Astrocyte (in vitro differentiated cells and primary cell): ENCODE measurements at regions not wholly inside any gene's neighbourhood (a gene's known extent, or its start where the extent isn't known, plus 50 kb on each side); places are given as distances from the start of the nearest gene placed in this dataset.

ENCODE experiments used
- DNase-seq: peaks from one replicate; pipeline ENCODE4 v3.0.0-alpha.2; 2010; ENCODE audit warnings: low read depth
- FAIRE-seq: peaks from 2 replicates; lab custom pipeline; 2011; peaks lifted over from hg19 to GRCh38; lab: Jason Lieb, UNC
- H2AFZ ChIP-seq: 2 replicates; pipeline ENCODE4 v1.6.0; 2012; ENCODE audit warnings: low read depth, low read length, inconsistent platforms
- H3K27ac ChIP-seq: 2 replicates; pipeline ENCODE4 v1.5.1; 2011; ENCODE audit warnings: low read depth, low read length, inconsistent platforms
- H3K27me3 ChIP-seq: 2 replicates; pipeline ENCODE4 v1.6.0; 2011; ENCODE audit warnings: low read length, inconsistent platforms; ENCODE audit not compliant: insufficient read depth
- H3K36me3 ChIP-seq: 2 replicates; pipeline ENCODE4 v1.5.1; 2011; ENCODE audit warnings: low read length, inconsistent platforms; ENCODE audit not compliant: insufficient read depth
- H3K4me1 ChIP-seq: 2 replicates; pipeline ENCODE4 v1.5.1; 2011; ENCODE audit warnings: low read length, inconsistent platforms; ENCODE audit not compliant: insufficient read depth
- H3K4me2 ChIP-seq: 2 replicates; pipeline ENCODE4 v1.6.0; 2012; ENCODE audit warnings: low read length, inconsistent platforms
- H3K4me3 ChIP-seq: 2 replicates; pipeline ENCODE4 v1.5.1; 2011; ENCODE audit warnings: low read depth, mild to moderate bottlenecking, low read length, inconsistent platforms; ENCODE audit not compliant: insufficient read depth
- H3K79me2 ChIP-seq: 2 replicates; pipeline ENCODE4 v1.6.0; 2012; ENCODE audit warnings: mild to moderate bottlenecking, low read length, inconsistent platforms; ENCODE audit not compliant: insufficient read depth
- H3K9ac ChIP-seq: 2 replicates; pipeline ENCODE4 v1.6.0; 2012; ENCODE audit warnings: mild to moderate bottlenecking, low read length, inconsistent platforms
- H3K9me3 ChIP-seq: 2 replicates; pipeline ENCODE4 v1.5.1; 2012; ENCODE audit warnings: low read depth, mild to moderate bottlenecking, low read length, inconsistent platforms; ENCODE audit not compliant: insufficient read depth
- H4K20me1 ChIP-seq: 2 replicates; pipeline ENCODE4 v1.6.0; 2012; ENCODE audit warnings: low read length, inconsistent platforms; ENCODE audit not compliant: insufficient read depth
- H3K27ac Mint-ChIP-seq: one replicate; pipeline ENCODE4 v1.8.0; 2021; ENCODE audit warnings: mild to moderate bottlenecking, mixed read lengths; ENCODE audit not compliant: unreplicated experiment
- H3K27me3 Mint-ChIP-seq: one replicate; pipeline ENCODE4 v1.8.0; 2021; ENCODE audit warnings: low read depth, mixed read lengths; ENCODE audit not compliant: unreplicated experiment
- H3K36me3 Mint-ChIP-seq: one replicate; pipeline ENCODE4 v1.8.0; 2021; ENCODE audit warnings: low read depth, mixed read lengths; ENCODE audit not compliant: unreplicated experiment
- H3K4me1 Mint-ChIP-seq: one replicate; pipeline ENCODE4 v1.8.0; 2021; ENCODE audit warnings: low read depth, mixed read lengths; ENCODE audit not compliant: unreplicated experiment
- H3K4me3 Mint-ChIP-seq: one replicate; pipeline ENCODE4 v1.8.0; 2021; ENCODE audit warnings: mild to moderate bottlenecking, moderate library complexity, mixed read lengths; ENCODE audit not compliant: unreplicated experiment
- H3K9me3 Mint-ChIP-seq: one replicate; pipeline ENCODE4 v1.8.0; 2021; ENCODE audit warnings: mild to moderate bottlenecking, mixed read lengths; ENCODE audit not compliant: unreplicated experiment
- EZH2 ChIP-seq: IDR thresholded peaks from 2 replicates; pipeline ENCODE4 v1.6.1; 2012; ENCODE audit warnings: mild to moderate bottlenecking, low read length, inconsistent platforms; ENCODE audit not compliant: insufficient read depth
- TF ChIP-seq, protein P1 (sequence below): IDR thresholded peaks from 2 replicates; pipeline ENCODE4 v1.5.1; 2011; ENCODE audit warnings: low read depth, mild to moderate bottlenecking, inconsistent platforms, low read length, moderate library complexity; ENCODE audit not compliant: insufficient read depth

DNA sequence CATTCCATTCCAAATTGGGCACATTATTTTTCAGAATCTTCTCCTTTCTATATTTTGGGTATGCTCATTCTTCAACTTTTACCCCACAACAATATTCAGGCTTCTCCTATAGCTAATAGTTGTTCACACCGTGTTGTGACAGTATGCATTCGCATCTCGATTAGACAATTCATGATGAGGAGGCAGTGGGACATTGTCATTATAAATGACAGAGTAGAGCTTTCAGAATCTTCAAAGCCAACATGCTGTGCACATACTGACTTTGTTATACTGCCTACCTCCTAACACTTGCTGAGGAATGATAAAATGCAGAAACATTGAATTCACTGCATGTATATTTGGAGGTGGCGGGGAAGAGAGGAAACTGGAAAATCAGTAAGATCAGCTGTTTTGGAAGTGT lies 714.2 kb downstream of the SUCLG1 start:
- no peaks in the 10 kb centered on the region for H3K36me3 ChIP-seq
- H3K4me1 ChIP-seq, result no peaks in the 10 kb centered on the region
- H3K79me2 ChIP-seq, result no peaks in the 10 kb centered on the region
- H3K9me3 ChIP-seq, result peaks cover 7% of the 10 kb centered on the region
- TF ChIP-seq EZH2, result no peak
- TF ChIP-seq, protein P1, sequence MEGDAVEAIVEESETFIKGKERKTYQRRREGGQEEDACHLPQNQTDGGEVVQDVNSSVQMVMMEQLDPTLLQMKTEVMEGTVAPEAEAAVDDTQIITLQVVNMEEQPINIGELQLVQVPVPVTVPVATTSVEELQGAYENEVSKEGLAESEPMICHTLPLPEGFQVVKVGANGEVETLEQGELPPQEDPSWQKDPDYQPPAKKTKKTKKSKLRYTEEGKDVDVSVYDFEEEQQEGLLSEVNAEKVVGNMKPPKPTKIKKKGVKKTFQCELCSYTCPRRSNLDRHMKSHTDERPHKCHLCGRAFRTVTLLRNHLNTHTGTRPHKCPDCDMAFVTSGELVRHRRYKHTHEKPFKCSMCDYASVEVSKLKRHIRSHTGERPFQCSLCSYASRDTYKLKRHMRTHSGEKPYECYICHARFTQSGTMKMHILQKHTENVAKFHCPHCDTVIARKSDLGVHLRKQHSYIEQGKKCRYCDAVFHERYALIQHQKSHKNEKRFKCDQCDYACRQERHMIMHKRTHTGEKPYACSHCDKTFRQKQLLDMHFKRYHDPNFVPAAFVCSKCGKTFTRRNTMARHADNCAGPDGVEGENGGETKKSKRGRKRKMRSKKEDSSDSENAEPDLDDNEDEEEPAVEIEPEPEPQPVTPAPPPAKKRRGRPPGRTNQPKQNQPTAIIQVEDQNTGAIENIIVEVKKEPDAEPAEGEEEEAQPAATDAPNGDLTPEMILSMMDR, result no peak
- FAIRE-seq (no peak), DNase-seq (no peak)
- no peaks in the 10 kb centered on the region for H4K20me1 ChIP-seq
- no peaks in the 10 kb centered on the region for H3K36me3 Mint-ChIP-seq
- no peak overlapping the region for H3K4me3 ChIP-seq
- no peak overlapping the region for H3K27ac ChIP-seq
- no peak overlapping the region for H2AFZ ChIP-seq
- H3K4me2 ChIP-seq, result no peak overlapping the region
- no peak overlapping the region for H3K9ac ChIP-seq
- H3K9me3 Mint-ChIP-seq, result peaks cover 7% of the 10 kb centered on the region
- no peak overlapping the region for H3K27ac Mint-ChIP-seq
- H3K27me3 ChIP-seq, result no peaks in the 10 kb centered on the region
- no peaks in the 10 kb centered on the region for H3K4me1 Mint-ChIP-seq
- H3K4me3 Mint-ChIP-seq, result no peak overlapping the region
- H3K27me3 Mint-ChIP-seq, result no peaks in the 10 kb centered on the region

DNA sequence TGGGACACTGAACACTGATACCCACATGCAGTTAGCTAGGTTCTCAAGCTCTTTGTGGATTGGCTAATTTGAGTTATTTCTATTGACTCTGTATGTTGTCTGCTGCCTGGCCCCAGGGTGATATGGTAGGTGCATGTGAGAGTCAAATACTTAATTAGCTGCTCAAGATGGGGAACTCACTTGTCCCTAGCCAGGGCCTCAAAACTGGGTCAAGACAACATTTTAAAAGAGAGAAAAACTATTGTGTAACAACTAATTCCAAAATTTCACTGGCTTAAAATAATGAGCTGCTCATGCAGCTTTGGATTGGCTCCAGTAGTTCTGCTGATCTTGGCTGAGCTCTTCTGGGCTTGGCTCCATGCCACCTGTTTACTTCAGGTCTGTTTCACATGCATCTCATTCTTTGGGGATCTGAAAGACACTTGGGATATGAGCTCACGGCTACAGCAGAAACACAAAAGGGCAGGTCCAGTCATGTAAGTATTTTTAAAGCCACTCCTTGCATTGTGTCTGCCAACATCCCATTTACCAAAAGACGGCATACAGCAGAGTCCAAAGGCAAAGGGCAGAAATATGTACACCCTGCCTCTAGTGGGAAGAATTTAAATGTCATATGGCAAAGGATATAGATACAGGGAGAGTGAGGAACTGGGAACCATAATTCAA lies 716.8 kb downstream of the SUCLG1 start:
- Mint-ChIP-seq H3K27ac (no peak overlapping the region), H3K27me3 (no peaks in the 10 kb centered on the region), H3K4me3 (no peak overlapping the region), H3K4me1 (no peaks in the 10 kb centered on the region), H3K9me3 (peaks cover 9% of the 10 kb centered on the region), H3K36me3 (no peaks in the 10 kb centered on the region)
- Histone ChIP-seq H3K36me3 (no peaks in the 10 kb centered on the region), H3K4me2 (no peak overlapping the region), H2AFZ (no peak overlapping the region), H3K4me3 (no peak overlapping the region), H3K79me2 (no peaks in the 10 kb centered on the region), H3K27me3 (no peaks in the 10 kb centered on the region), H3K9me3 (peaks cover 7% of the 10 kb centered on the region), H3K27ac (no peak overlapping the region), H3K4me1 (no peaks in the 10 kb centered on the region), H4K20me1 (no peaks in the 10 kb centered on the region), H3K9ac (no peak overlapping the region)
- FAIRE-seq (no peak), DNase-seq (no peak)
- no peak for TF ChIP-seq EZH2
- TF ChIP-seq, protein P1, result no peak

DNA sequence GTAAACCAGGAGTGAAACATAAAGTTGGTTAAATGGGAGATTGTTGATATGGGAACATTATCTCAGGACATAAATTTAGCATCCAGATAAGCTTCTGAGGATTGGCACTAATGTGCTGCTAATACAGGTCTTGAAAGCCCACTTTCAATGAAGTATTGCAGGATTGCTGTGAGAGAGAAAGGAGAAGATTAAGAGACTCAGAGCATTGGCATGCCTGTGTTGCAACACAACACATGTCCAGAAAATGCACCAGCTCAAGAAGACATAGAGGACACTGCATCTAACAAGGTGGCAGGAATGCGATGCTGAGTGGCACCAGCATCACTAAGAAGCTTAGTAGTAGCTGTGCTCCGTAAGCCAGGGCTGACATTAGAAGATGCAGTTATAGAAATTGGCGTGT lies 728.9 kb downstream of the SUCLG1 start:
- H3K27me3 ChIP-seq, result no peaks in the 10 kb centered on the region
- peaks cover 2% of the 10 kb centered on the region for H3K9me3 ChIP-seq
- peaks cover 2% of the 10 kb centered on the region for H3K9me3 Mint-ChIP-seq
- no peak overlapping the region for H2AFZ ChIP-seq
- no peak overlapping the region for H3K27ac Mint-ChIP-seq
- H3K4me1 ChIP-seq, result no peaks in the 10 kb centered on the region
- no peak for DNase-seq
- H3K36me3 Mint-ChIP-seq, result no peaks in the 10 kb centered on the region
- no peak overlapping the region for H3K4me3 ChIP-seq
- H4K20me1 ChIP-seq, result no peaks in the 10 kb centered on the region
- FAIRE-seq, result no peak
- no peak overlapping the region for H3K27ac ChIP-seq
- no peaks in the 10 kb centered on the region for H3K79me2 ChIP-seq
- no peak overlapping the region for H3K4me3 Mint-ChIP-seq
- no peaks in the 10 kb centered on the region for H3K4me1 Mint-ChIP-seq
- no peaks in the 10 kb centered on the region for H3K27me3 Mint-ChIP-seq
- TF ChIP-seq, protein P1, result no peak
- no peak for TF ChIP-seq EZH2
- H3K4me2 ChIP-seq, result no peak overlapping the region
- no peaks in the 10 kb centered on the region for H3K36me3 ChIP-seq
- H3K9ac ChIP-seq, result no peak overlapping the region
